ENCODE measurements at regions not wholly inside any gene's neighbourhood (a gene's known extent, or its start where the extent isn't known, plus 50 kb on each side); places are given as distances from the start of the nearest gene placed in this dataset.
"Not testable (repeated sequence)": the region's sequence is repeated elsewhere in the genome, so short reads cannot be mapped to it uniquely, and the experiment has no call there.

- peak; percentile 38 to 52 for DNase-seq
Measured at GRCh38 chr18:76633588-76634269, 138.7 kb upstream of the ZNF516 start.

DNA sequence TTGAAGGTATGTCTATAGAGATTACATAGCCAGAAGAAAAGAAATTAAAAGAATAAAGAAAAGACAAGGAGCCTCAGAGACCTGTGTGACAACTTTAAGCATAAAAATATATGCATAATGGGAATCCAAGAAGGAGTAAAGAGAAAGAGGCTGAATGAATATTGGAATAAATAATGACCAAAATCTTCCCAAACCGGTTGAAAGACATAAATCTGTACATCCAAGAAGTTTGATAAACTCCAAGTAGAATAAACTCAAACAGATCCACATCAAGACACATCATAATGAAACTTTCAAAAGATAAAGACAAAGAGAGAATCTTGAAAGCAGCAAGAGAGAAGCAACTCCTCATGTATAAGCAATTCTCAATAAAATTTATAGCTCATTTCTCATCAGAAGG, 132.4 kb upstream of the ZNF516 start:
- DNase-seq, result no peak

GRCh38 chr18:76626991-76627390, 131.9 kb upstream of the ZNF516 start:
- peak; percentile 25 to 30 for DNase-seq

DNA sequence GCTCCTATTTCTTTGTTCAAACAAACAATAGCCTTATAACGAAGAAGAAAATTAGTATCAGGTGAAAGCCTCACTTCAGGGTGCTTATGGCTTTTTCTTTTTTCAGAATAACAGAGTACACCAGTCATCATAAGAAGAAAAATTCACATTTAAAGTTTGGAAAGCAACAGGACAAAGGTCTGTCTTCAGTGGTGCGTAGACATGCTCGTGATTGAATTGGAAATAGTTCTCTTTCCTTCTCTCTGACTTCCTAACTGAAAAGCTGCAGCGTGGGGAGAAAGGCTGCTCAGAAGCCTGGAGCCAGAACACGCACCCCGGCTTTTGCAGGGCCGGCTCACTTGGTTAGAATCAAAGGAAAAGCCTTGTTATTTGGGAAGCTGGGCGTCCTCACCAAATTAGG, 127.6 kb upstream of the ZNF516 start:
- no peak for DNase-seq

DNA sequence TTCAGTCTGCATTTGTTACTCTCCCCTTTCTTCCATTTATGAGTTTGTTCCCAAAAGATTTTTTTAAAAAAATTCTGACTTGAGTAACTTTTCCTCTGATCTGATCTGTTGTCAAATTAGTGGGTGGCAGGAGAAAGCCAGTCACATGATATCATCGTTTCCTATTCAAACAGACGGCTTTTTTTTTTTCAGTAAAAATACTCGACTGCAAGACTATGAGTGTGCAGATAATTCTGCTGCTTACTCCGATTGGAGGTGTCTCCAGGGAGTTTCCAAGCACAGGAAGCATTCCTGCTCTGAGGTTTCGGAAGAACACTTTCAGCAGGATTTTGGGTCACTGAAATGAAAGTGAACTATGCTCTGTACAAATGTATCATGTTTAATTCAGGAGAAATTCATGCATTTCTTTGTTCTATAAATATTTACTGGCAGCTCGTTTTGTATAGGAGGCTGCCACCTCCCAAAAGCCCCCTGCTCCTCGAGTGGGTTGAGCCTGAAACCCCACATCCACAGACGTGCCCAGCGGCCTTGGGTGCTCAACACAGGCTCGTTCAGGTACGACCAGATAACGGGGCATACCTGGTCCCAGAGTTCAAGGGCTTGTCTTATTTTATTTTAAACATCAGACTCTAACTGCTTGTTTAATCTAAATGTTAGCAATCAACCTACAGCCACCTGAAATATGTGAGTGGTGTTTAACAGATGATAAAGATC, 126.9 kb upstream of the ZNF516 start:
- DNase-seq, result peak; percentile 63 to 71

DNA sequence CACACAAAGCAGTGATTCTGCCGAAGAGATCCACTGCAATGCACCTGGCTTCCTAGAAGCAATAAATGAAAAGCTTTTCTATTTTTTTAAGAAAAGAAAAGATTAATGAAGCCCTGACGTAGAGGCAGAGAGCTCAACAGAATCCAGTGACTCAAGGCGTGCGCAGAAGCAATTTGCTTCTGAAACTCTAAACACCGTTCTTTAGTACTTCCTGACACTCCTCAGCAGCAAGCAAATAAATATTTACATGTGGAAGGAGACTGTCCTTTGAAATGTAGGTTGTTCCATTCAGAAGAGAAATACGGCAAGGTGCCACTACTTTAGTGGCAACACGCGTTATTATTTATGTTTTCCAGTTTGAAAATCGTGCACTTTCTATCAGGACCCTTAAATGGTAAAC, 126.2 kb upstream of the ZNF516 start:
- no peak for DNase-seq

DNA sequence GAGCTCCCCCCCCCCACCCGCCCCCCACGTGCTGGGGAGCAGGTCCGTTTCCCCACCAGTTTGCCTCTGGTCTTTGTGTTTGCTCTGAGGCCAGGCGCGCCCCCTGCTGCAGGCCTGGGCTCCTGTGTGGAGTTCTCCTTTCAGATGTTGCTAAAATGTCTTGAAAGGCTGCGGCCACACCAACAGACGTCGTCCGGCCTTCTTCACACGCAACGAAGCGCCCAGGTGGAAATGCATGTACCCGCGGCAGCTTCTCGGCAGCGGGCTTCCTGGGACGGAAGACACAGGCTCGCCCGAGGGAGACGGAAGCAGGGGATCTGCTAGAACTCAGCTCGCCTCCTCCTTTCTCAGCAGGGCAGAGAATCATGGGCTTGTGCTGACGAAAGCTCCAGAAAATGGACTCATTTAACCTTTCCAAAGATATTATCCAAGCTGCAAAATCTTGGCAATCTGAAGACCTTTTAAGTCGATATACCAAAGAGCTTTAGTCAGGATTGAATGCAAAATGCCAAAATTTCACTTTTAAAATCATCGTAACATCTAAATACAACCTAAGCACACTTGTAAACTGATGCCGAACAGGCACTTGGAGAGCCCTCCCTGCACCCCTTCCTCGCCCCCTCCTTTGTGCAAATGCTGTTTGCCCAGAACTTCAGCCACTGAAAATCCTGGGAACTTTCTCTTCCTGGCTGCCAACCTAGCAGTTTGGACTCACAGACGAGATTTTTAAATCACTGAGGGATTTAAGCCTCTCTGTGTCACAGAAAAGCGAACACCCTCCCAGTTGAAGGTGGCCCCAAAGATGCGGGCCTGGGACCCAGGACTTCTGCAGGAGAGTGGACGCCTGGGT, 125.5 kb upstream of the ZNF516 start:
- DNase-seq, result peak; percentile 66 to 74

DNA sequence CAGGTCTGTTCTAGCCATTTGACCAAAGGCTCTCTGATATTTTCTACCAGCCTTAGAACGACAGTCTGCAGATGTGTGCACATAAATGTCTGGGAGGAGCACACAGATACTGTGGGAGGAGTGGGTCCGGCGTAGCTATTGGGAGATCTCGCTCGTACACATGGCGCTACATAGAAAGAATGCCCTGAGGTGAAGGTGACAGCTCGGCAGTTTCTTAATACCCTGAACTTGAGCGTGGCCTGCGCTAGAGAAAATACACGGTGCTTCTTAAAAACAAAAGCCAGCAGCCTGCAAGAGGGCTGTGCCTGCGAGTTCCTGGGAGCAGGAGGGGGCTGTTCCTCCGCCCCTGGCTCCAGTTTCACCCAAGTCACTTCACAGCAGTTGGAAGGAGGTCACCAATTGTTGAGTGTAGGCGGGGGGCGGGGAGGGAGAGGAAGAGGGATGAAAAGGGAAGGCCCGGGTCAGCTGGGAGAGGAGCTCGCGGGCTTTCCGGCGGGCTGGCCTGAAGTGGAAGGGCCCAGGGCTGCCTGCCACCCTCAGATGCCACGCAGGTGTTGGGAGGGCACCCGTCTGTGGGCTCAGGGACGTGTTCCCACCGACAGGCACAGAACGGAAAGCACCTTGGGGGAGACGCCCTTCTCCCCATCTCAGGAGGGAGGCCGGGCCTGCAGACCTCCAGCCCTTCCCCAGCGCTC, 124.7 kb upstream of the ZNF516 start:
- peak; percentile 56 to 76 for DNase-seq

GRCh38 chr18:76619261-76619620, 124.2 kb upstream of the ZNF516 start:
- DNase-seq, result peak; percentile 37 to 46

DNA sequence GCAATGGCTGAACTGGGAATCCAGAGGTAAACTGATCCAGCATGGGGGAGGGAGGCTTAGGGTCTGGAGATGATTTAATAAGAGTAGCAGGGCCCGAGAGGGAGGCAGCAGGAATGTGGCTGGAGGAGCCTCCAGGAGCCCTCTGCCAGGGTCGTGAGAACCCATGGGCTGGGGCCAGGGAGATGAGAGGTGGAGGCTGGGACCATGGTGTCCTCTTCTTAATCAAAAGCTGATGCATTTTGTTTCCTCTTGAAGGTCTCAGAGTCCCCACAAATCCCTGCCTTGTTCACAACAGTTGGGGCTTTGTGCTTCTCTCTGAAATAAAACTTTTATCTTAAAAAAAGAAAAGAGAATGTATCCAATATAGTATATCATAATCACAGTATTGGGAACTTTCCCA, 123.7 kb upstream of the ZNF516 start:
- DNase-seq, result peak in 1 of 2 donors; percentile 7

DNA sequence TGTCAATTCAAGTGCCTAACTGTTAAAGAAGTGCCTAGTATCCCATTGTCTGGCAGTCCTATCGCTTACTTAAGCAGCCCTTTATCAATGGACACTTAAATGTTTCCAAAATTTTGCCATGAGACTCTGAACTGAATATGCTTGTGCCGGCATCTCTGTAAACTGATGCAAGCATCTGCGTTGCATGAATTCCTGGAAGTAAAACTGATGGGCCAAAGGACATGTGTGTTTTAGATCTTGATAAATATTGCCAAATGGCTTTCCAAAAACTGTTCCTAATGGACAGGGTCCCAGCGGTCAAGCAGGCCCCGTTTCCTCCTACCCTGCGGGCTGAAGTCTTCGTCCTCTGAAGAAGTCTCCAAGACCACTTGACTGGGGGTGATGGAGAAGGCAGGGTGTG, 121.3 kb upstream of the ZNF516 start:
- no peak for DNase-seq

DNA sequence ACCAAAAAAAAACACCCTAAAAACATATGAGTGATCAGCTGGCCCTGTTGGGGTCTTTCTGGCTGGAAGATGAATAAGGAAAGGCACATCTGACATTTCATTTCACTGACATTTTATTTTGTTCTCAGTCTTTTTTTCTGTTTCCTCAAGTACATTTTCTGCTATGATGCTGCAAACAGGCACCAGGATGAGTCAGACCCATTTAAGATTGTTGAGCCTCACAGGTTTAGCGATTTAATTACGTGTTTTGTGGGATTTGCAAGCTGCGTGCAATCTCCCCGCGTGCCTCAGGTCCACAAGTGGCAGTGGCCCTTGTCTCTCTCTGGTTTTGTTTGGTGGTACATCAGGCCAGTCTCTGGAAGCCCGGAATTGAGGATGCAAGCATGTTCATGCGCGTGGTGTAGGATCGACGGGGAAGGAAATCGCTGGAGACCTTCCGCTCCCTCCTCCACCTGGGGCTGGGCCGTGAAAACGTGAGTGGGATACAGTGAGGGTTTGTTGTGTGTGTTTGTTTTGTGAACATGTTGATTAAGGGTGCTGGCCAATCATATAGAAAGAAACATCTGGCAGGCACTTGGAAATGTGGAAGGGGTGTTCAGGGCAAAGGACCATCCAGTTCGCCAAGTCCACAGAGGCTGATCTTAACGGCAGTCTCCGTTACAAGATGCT, 120.2 kb upstream of the ZNF516 start:
- DNase-seq, result no peak

- no peak for DNase-seq
Measured at GRCh38 chr18:76613755-76614120, 118.7 kb upstream of the ZNF516 start.

GRCh38 chr18:76613053-76613754, 118.2 kb upstream of the ZNF516 start:
- DNase-seq, result no peak

- DNase-seq, result not testable (repeated sequence)
Measured at GRCh38 chr18:76611750-76612045, 116.7 kb upstream of the ZNF516 start.

- DNase-seq, result no peak
Measured at GRCh38 chr18:76610933-76611749, 116.1 kb upstream of the ZNF516 start.

DNA sequence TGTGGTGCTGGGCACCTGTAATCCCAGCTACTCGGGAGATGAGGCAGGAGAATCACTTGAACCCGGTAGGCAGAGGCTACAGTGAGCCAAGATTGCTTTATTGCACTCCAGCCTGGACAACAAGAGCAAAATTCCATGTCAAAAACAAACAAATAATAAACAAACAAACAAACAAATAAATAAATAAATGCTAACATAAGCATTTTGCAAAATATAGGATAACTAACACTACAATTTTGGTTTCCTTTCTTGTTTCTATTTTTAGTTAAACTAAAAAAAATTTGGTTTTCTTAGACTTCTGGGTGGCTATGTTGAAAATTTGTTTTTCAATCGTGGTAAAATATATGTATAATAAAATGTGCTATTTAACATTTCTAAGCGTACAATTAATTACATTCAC, 115.0 kb upstream of the ZNF516 start:
- DNase-seq, result no peak

GRCh38 chr18:76605341-76605929, 110.4 kb upstream of the ZNF516 start:
- DNase-seq, result no peak

- DNase-seq, result no peak
Measured at GRCh38 chr18:76604935-76605240, 109.8 kb upstream of the ZNF516 start.

GRCh38 chr18:76604108-76604934, 109.3 kb upstream of the ZNF516 start:
- no peak for DNase-seq
